HK-2 (cell line): ENCODE measurements at regions not wholly inside any gene's neighbourhood (a gene's known extent, or its start where the extent isn't known, plus 50 kb on each side); places are given as distances from the start of the nearest gene placed in this dataset.
"Not testable (repeated sequence)": the region's sequence is repeated elsewhere in the genome, so short reads cannot be mapped to it uniquely, and the experiment has no call there.

Experiments
- DNase-seq: peaks from one replicate; pipeline ENCODE4 v3.0.0-alpha.2; 2018; ENCODE audit not compliant: unreplicated experiment

- DNase-seq: no peak
Measured at GRCh38 chr16:60558936-60559335, 1477.3 kb downstream of the CDH8 start.

GRCh38 chr16:60553090-60553757 is 1483.0 kb downstream of the CDH8 start:
- DNase-seq: no peak

GRCh38 chr16:60541535-60541934 is 1494.7 kb downstream of the CDH8 start:
- no peak for DNase-seq

DNA sequence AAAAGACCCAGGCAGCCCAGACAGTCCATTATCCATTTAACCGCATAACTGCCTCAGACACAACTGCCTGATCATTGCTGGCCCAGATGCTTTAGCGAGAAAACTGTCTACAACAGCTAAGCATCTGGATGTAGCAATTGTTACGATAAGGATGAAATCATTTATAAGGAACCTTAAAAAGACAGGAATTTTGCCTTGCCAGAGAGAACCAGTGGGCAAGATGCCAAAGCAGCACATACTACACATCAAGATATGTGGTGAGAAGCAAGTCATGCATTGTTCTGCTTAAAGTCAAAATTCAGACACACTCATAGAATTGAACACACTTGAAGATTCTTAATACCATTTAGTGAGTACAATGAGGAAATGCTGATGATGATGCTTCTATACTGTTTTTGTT is 1525.3 kb downstream of the CDH8 start:
- DNase-seq: no peak

- DNase-seq: no peak
Measured at GRCh38 chr16:60510208-60510607, 1526.0 kb downstream of the CDH8 start.

DNA sequence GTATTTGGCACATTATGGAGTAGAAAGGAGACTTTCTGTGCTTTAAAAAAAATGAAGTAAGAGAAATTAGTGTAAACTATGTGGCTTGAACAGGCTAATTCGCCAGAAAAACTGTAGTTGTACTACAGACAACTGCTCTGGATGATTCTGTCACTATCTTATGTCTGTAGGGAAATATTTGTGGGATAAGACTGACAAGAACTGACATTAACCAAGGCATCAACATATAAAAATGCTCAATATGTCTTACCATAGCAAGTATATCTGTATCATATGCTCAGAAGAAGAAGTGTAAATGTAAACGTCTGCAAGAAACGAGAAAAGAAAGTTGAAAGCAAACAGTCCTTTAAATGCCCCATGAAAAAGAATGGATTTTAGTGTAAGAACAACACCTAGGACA is 1545.0 kb downstream of the CDH8 start:
- DNase-seq: no peak

DNA sequence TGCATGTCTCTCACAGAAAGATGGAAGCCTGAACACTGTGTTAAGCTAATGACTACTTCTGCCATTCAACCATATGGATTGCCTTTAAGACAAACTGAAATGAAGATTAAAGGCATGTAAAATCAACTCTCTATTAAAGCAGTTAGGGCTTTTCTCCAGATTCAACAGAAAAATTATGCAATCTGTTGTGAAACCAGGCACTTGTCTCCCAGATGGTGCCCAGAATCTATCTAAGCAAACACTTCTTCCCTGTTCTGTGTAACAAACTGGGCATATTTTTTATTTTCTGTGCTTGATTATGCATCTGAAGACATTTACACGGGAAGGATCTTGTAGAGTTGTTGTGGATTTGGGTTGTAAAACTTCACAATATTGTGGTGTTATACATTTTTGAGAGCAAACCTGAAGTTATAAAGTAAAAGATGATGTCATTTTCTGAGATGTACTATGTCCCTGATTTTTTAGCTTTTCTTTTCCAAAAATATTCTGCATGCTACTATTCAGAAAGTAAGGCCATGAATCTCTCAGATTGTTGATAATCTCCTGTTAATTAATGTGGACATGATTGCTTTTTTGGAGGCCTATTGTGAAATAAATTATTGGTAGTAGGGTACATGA is 1550.3 kb downstream of the CDH8 start:
- DNase-seq: no peak

DNA sequence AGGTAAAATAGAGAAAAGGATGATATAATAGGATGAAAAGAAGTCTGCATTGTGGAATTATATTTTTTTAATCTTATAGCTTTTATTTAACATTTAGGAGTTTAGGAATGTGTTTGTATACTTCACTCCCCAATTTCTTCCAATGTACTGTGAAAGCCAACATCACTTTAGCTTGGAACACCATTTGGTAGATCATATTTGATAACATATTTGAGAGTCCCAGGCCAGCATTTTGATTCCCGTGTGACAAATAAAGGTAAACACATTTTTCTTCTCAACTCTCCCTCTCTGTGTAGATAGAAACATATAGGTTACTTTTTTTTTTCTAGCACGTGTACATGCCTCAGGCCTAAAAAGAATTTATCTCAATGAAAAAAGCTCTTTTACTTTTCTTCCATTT is 1551.3 kb downstream of the CDH8 start:
- DNase-seq: no peak

GRCh38 chr16:60481591-60481990 is 1554.6 kb downstream of the CDH8 start:
- no peak for DNase-seq

- DNase-seq: no peak
Measured at GRCh38 chr16:60478810-60479209, 1557.4 kb downstream of the CDH8 start.

DNA sequence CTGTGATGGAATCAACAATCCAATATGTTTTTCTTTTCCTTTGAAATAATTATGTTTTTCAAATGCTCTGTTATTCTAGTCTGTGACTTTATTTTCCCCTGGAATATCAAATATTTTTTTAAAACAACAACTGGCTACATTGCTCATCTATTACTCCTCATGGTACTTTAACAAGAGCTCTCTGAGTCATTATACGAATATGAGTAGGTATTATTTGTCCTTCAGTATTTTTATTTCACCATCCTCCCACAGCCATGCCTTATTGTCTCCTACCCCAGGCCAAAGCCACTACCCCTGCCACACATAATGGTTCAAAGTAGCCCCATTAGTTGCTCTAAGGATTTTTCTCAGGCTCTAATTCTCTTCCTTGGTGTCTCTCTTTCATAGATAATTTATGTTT is 1572.3 kb downstream of the CDH8 start:
- DNase-seq: no peak

DNA sequence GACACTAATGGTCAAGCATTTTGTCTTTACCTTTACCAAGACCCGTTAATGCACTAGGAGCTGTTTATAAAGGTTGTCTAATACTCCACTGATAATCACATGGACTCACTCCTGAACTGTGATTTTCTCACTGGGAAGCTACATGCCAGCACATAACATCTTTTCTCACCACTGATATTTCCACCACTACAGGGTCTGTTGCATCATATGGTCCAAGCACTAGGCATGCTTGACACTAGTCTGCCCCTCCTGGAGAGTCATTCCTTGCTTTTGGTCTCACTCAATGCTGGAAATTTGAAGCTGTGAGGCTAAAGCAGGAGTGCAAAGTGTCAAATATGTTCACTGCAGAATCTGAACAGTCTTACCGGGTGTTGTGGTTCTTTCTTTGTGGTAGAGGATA is 1576.8 kb downstream of the CDH8 start:
- no peak for DNase-seq

DNA sequence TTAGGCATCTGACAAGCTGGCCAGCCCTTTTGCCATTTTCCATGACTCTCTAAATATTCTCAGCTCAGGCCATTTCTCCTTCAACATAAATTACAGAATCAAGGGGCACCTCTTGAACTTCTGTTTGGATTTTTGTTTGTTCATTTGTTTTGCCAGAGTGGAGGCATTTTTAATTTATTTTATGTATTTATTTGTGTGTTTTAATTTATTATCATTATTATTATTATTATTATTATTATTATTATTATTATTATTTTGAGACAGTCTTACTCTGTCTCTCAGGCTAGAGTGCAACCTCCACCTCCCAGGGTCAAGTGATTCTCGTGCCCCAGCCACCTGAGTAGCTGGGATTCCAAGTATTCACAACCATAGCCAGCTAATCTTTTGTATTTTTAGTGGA is 1578.0 kb downstream of the CDH8 start:
- no peak for DNase-seq

- no peak for DNase-seq
Measured at GRCh38 chr16:60452646-60453045, 1583.6 kb downstream of the CDH8 start.

DNA sequence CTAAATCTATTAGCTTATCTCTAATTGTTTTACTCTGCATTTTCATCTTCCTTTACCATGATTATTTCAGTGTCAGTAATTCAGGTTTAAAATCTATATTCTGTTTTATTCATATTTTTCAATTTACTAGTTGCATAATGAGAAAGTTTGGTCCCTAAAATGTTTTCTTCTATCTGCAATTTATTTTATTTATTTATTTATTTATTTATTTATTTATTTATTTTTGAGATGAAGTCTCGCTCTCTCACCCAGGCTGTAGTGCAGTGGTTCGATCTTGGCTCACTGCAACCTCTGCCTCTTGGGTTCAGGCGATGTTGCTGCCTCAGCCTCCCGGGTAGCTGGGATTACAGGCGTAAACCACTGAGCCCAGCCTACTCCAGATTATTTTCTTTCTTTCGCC is 1597.3 kb downstream of the CDH8 start:
- no peak for DNase-seq

DNA sequence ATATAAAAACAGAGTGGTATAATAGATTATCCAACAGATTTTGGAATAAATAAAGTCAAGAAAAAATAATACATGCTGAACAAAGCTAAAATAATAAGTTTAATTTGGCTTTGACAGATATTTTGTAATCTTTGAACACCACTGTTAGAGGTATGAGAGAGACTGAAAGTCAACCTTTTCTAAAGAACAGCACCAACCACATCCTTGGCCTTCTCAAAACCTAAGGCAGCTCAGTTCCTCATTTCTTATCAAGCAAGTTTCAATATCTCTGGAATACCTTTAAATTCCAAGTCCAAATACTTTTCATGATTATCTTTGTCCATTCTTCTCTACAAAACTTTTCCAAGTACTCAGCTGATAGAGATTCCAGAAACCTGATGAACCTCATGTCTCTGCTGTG is 1603.8 kb downstream of the CDH8 start:
- no peak for DNase-seq

DNA sequence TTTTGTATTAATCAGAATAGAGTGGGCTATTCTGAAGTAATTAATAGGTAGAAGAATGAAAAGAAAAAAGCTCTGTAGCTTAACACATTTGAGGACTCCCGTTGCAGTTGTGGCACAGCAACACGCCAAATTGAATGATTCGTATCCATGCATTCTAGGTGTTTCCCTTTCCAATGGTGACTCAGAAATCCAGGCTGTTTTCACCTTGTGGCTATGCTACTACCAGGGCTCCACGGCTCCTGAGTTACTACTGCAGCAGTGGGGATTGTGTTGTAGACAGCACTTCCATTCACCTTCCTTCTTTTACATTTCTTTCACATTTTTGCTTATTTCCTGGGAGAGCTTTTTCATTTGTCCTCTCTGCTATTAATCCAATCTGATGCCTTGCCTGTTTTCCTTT is 1616.4 kb downstream of the CDH8 start:
- no peak for DNase-seq

DNA sequence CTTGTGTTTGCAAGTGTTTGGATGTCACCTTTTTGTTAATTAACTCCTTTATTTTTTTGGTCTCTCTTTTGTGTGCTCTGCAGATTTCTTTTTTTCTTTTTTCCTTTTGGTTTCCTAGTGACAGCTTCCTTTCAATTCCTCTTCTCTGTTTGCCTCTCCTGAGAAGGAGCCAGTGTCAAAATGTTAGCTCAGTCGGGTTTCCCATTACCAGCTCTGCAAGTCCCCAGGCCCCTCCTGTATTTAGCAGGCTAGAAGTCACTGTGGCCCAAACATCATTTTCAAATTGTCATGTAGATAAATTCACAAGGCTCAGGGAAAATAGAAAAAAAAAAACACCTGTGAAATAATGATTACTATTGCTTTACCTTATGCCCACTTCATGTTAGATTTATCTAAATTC is 1621.6 kb downstream of the CDH8 start:
- DNase-seq: no peak

- no peak for DNase-seq
Measured at GRCh38 chr16:60413969-60414368, 1622.3 kb downstream of the CDH8 start.

DNA sequence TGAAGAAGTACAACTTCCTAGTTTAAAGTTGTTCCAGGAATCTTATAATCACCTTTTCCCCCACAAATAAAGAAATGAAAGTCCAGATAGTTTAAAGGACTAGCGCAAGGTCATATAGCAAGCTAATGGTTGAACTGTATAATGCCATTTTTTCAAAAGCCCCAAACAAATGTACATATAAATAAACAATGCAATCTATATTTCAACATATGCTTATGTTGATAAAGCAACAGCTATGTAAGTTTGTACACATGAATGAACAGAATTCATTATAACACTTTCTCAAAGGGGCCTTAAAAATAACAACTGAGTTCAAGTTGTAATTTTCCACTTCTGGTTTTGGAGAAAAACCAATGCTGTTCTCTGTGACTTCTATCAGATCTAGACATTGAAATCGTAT is 1628.6 kb downstream of the CDH8 start:
- DNase-seq: no peak

GRCh38 chr16:60407034-60407433 is 1629.2 kb downstream of the CDH8 start:
- no peak for DNase-seq

DNA sequence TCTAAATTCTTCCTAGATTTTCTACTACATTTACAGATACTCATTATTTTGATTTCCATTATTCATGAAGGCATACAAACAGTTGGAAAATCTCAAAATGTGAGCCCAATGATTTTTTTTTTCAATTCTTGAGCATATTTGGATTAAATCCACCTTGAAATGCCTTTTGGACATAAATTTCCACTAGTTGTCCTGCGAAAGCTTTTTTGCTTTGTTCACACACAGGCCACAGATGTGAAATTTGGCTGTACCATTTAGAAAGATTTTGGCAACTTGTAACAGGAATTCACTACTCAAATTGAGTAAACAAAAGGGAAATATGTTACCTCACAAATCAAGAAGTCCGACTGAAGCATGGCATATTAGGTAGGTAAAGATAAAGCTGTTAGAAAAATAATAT is 1631.0 kb downstream of the CDH8 start:
- no peak for DNase-seq

DNA sequence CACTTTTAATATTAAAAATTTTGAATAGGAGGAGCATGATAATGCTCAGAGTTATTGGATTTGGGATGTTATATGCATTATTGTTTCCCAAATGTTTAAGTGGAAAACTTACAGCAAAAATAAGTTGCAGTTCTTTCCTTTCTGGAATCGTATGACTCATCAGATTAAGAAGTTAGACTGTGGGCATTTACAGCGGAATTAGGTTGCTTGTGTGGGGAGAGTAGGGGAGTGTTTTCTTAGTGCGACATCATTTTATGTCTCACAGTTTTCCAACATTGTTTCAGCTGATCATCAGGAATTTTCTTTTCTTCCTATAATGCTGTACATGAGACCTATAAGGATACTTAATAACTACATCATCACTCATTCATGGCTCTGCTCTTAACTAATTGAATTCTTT is 1631.8 kb downstream of the CDH8 start:
- no peak for DNase-seq

DNA sequence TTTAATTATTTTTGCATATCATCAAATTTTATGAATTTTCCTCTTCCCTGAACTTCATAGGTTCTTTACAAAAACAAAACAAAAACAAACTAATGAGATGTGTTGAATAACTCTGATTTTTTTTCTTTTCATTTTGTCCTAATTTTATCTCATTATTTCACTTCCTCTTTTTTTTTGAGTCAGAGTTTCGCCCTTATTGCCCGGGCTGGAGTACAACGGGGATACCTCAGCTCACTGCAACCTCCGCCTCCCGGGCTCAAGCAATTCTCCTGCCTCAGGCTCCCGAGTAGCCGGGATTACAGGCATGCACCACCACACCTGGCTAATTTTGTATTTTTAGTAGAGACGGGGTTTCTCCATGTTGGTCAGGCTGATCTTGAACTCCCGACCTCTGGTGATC is 1633.3 kb downstream of the CDH8 start:
- not testable (repeated sequence) for DNase-seq
